Neuronal stem cell (in vitro differentiated cells): ENCODE measurements at regions not wholly inside any gene's neighbourhood (a gene's known extent, or its start where the extent isn't known, plus 50 kb on each side); places are given as distances from the start of the nearest gene placed in this dataset.
"Not testable (repeated sequence)": the region's sequence is repeated elsewhere in the genome, so short reads cannot be mapped to it uniquely, and the experiment has no call there.

ENCODE experiments used
- DNase-seq: peaks from one replicate; pipeline ENCODE4 v3.0.0-alpha.2; 2013; ENCODE audit warnings: low spot score
- H2AFZ ChIP-seq: one replicate; pipeline ENCODE4 v1.6.1; 2013; ENCODE audit warnings: mild to moderate bottlenecking, low read length, inconsistent platforms
- H2AK5ac ChIP-seq: 2 replicates; pipeline ENCODE4 v1.6.1; 2013; ENCODE audit warnings: low read depth, mild to moderate bottlenecking, inconsistent platforms, low read length, moderate library complexity, mixed read lengths
- H2BK120ac ChIP-seq: 2 replicates; pipeline ENCODE4 v1.6.1; 2013; ENCODE audit warnings: low read depth, mild to moderate bottlenecking, inconsistent platforms, low read length, moderate library complexity, mixed read lengths
- H2BK12ac ChIP-seq: one replicate; pipeline ENCODE4 v1.6.1; 2013; ENCODE audit warnings: low read length, inconsistent platforms
- H2BK15ac ChIP-seq: 2 replicates; pipeline ENCODE4 v1.6.1; 2013; ENCODE audit warnings: mild to moderate bottlenecking, low read length, inconsistent platforms, mixed read lengths
- H2BK5ac ChIP-seq: one replicate; pipeline ENCODE4 v1.6.1; 2013; ENCODE audit warnings: inconsistent platforms, mild to moderate bottlenecking, low read length, moderate library complexity
- H3K14ac ChIP-seq: one replicate; pipeline ENCODE4 v1.6.1; 2013; ENCODE audit warnings: low read length, inconsistent platforms
- H3K18ac ChIP-seq: 2 replicates; pipeline ENCODE4 v1.6.1; 2013; ENCODE audit warnings: low read length, inconsistent platforms
- H3K23ac ChIP-seq: 2 replicates; pipeline ENCODE4 v1.6.1; 2013; ENCODE audit warnings: low read depth, mild to moderate bottlenecking, mixed read lengths, low read length, inconsistent platforms; ENCODE audit not compliant: poor library complexity
- H3K27ac ChIP-seq: replicated peaks from 3 replicates; pipeline ENCODE4 v1.5.1; 2013; ENCODE audit warnings: low read length, inconsistent platforms
- H3K27me3 ChIP-seq, 3 experiments: 2 replicates each; pipeline ENCODE4 v1.6.1; 2013; ENCODE audit warnings: low read length in 3 of 3, mild to moderate bottlenecking in 2 of 3, inconsistent platforms in 1 of 3, low read depth in 1 of 3, mixed read lengths in 1 of 3, moderate library complexity in 1 of 3; ENCODE audit not compliant: control insufficient read depth in 3 of 3, insufficient read depth in 3 of 3
- H3K36me3 ChIP-seq, 2 donors: replicated peaks in 1 of 2; 2 replicates each; pipeline ENCODE4 v1.6.1; 2013; ENCODE audit warnings: low read length in 2 of 2; ENCODE audit not compliant: control insufficient read depth in 2 of 2, insufficient read depth in 2 of 2
- H3K4ac ChIP-seq: 2 replicates; pipeline ENCODE4 v1.6.1; 2013; ENCODE audit warnings: inconsistent platforms, mild to moderate bottlenecking, low read length, moderate library complexity
- H3K4me1 ChIP-seq, 2 donors: 1 replicate in 1 of 2; 2 replicates in 1 of 2; pipeline ENCODE4 v1.6.1; 2013; ENCODE audit warnings: low read length in 2 of 2, low read depth in 1 of 2; ENCODE audit not compliant: control insufficient read depth in 2 of 2, insufficient read depth in 1 of 2
- H3K4me2 ChIP-seq: one replicate; pipeline ENCODE4 v1.6.1; 2013; ENCODE audit warnings: mild to moderate bottlenecking, low read length, inconsistent platforms; ENCODE audit not compliant: insufficient read depth, poor library complexity, severe bottlenecking
- H3K4me3 ChIP-seq, 2 donors: 2 replicates each; pipeline ENCODE4 v1.5.1; 2013; ENCODE audit warnings: low read length in 2 of 2, mild to moderate bottlenecking in 2 of 2, inconsistent platforms in 1 of 2, moderate library complexity in 1 of 2
- H3K79me1 ChIP-seq: one replicate; pipeline ENCODE4 v1.6.1; 2013; ENCODE audit warnings: low read depth, mild to moderate bottlenecking, inconsistent platforms, low read length, moderate library complexity
- H3K9ac ChIP-seq: one replicate; pipeline ENCODE4 v1.6.1; 2013; ENCODE audit warnings: mild to moderate bottlenecking, low read depth, low read length, inconsistent platforms; ENCODE audit not compliant: poor library complexity
- H3K9me3 ChIP-seq, 2 donors: replicated peaks in 1 of 2; 2 replicates each; pipeline versions ENCODE3 to v1.6.1; 2013; ENCODE audit warnings: low read length in 2 of 2, mild to moderate bottlenecking in 2 of 2, inconsistent platforms in 1 of 2, low read depth in 1 of 2, mixed read lengths in 1 of 2, moderate library complexity in 1 of 2; ENCODE audit not compliant: control insufficient read depth in 2 of 2, insufficient read depth in 1 of 2
- H4K8ac ChIP-seq: one replicate; pipeline ENCODE4 v1.6.1; 2013; ENCODE audit warnings: low read depth, mild to moderate bottlenecking, inconsistent platforms, low read length, moderate library complexity
- H4K91ac ChIP-seq: one replicate; pipeline ENCODE4 v1.6.1; 2013; ENCODE audit warnings: low read length, low read depth, mild to moderate bottlenecking, inconsistent platforms; ENCODE audit not compliant: poor library complexity
- WGBS, 2 donors: extraction: QIAGEN DNeasy Blood & Tissue Kit; methylation state at CpG; one replicate each; pipeline ENCODE4 v1.1.7; 2013; ENCODE audit warnings: missing lambda C conversion rate in 2 of 2, mixed read lengths in 1 of 2; ENCODE audit not compliant: insufficient read length in 2 of 2, insufficient replicate concordance in 1 of 2; ENCODE audit errors: extremely low coverage in 2 of 2; 5-methylcytosine and 5-hydroxymethylcytosine counted together

DNA sequence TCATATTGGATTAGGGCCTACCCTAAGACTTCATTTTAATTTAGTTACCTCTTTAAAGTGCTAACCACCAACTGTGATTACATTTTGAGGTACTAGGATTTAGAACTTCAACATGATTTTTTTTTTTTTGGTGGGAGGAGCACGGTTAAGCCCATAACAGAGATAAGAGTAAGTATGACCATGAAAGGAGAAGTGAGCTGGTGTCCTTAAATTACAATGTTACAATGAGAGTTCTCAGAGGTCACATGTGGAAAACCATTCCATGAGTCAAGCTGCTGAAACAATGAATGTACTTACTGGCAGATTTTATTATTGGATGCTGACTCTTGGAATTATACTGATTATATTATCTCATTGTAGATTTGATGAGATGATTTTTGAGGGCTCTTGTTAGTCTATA lies 779.3 kb upstream of the CITED2 start:
- Histone ChIP-seq H3K27me3 (no peaks in the 10 kb centered on the region), H2BK15ac (no peak overlapping the region), H3K36me3 (no peaks in the 10 kb centered on the region), H3K9ac (no peak overlapping the region), H3K4me3 (no peak overlapping the region), H3K14ac (no peak overlapping the region), H2AK5ac (no peak overlapping the region), H3K23ac (no peak overlapping the region), H4K91ac (no peak overlapping the region), H3K79me1 (no peaks in the 10 kb centered on the region), H3K4ac (no peak overlapping the region), H3K18ac (no peak overlapping the region), H2BK120ac (no peak overlapping the region), H4K8ac (no peak overlapping the region), H2AFZ (no peak overlapping the region), H2BK5ac (no peak overlapping the region), H3K27ac (no peak overlapping the region), H3K9me3 (no peaks in the 10 kb centered on the region), H3K4me1 (no peaks in the 10 kb centered on the region), H2BK12ac (no peak overlapping the region), H3K4me2 (no peak overlapping the region)
- no CpG with 5 or more reads among the region's 1 CpG for WGBS, 2 donors
- no peak for DNase-seq

DNA sequence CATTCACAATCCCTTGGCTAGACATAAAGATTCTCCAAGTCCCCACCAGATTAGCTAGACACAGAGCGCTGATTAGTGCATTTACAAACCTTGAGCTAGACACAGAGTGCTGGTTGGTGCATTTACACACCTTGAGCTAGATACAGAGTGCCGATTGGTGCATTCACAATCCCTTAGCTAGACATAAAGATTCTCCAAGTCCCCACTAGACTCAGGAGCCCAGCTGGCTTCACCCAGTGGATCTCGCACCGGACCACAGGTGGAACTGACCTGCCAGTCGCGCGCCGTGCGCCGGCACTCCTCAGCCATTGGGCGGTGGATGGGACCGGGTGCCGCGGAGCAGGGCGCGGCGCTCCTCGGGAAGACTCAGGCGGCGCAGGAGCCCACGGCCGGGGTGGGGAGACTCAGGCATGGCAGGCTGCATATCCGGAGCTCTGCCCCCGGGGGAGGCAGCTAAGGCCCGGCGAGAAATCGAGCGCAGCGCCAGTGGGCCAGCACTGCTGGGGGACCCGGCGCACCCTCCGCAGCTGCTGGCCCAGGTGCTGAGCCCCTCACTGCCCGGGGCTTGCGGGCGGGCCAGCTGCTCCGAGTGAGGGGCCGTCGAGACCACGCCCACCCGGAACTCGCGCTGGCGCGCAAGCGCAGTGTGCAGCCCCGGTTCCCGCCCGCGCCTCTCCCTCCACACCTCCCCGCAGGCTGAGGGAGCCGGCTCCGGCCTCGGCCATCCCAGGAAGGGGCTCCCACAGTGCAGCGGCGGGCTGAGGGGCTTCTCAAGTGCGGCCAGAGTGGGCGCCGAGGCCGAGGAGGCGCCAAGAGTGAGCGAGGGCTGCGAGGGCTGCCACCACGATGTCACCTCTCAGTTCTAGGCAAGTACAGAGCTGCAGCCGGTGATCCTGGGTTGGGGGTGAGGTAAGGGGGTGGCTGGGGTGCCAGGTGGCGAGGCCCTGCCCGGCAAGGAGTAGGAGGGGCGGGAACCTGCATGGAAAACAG lies 773.7 kb upstream of the CITED2 start:
- not testable (repeated sequence) for H3K4me2 ChIP-seq, H2AK5ac ChIP-seq, H4K8ac ChIP-seq, H2AFZ ChIP-seq, H3K14ac ChIP-seq, H4K91ac ChIP-seq, DNase-seq, H3K4me1 ChIP-seq, H3K79me1 ChIP-seq, H3K36me3 ChIP-seq, H3K27me3 ChIP-seq, H3K9ac ChIP-seq, H3K23ac ChIP-seq, H2BK12ac ChIP-seq, H2BK15ac ChIP-seq, H2BK5ac ChIP-seq, H3K4me3 ChIP-seq, H3K4ac ChIP-seq, H3K27ac ChIP-seq, H3K9me3 ChIP-seq
- Histone ChIP-seq H3K18ac (peak overlapping the region; percentile 57), H2BK120ac (peak overlapping the region; percentile 61)
- no CpG with 5 or more reads among the region's 67 CpGs for WGBS, 2 donors

DNA sequence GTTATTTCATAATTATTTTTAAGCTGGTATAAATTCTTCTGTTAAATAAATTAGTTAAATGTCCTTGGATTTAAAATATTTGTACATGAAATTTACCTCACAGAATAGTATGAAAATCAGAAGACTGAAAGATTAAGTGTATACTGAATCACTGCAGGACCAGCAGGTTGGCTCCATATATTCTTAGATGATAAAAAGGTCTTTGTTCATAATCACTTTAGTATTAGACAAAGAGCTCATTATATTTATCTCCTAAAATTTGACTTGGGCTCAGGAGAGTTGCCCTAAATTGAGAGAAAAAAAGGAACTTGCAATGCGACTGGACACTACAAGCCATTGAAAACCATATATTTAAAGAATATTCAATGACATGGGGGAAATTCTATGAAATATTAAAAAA lies 766.4 kb upstream of the CITED2 start:
- no peaks in the 10 kb centered on the region for H3K27me3 ChIP-seq
- no peak overlapping the region for H3K27ac ChIP-seq
- H3K4me1 ChIP-seq, result peaks cover 2 to 12% of the 10 kb centered on the region in 2 donors
- H2BK5ac ChIP-seq, result no peak overlapping the region
- no peaks in the 10 kb centered on the region for H3K79me1 ChIP-seq
- H4K8ac ChIP-seq, result no peak overlapping the region
- no peak overlapping the region for H2BK12ac ChIP-seq
- H3K9ac ChIP-seq, result no peak overlapping the region
- peaks cover 0 to 4% of the 10 kb centered on the region in 2 donors for H3K9me3 ChIP-seq
- no peak overlapping the region for H2AFZ ChIP-seq
- no peak overlapping the region for H4K91ac ChIP-seq
- whole genome bisulfite sequencing, 2 donors, result no CpG with 5 or more reads among the region's 1 CpG
- DNase-seq, result no peak
- H3K18ac ChIP-seq, result no peak overlapping the region
- no peaks in the 10 kb centered on the region for H3K36me3 ChIP-seq
- no peak overlapping the region for H2BK120ac ChIP-seq
- H2AK5ac ChIP-seq, result no peak overlapping the region
- H3K14ac ChIP-seq, result no peak overlapping the region
- no peak overlapping the region for H3K23ac ChIP-seq
- no peak overlapping the region for H2BK15ac ChIP-seq
- H3K4ac ChIP-seq, result no peak overlapping the region
- H3K4me3 ChIP-seq, result no peak overlapping the region
- no peak overlapping the region for H3K4me2 ChIP-seq

GRCh38 chr6:140138311-140139010 lies 764.0 kb upstream of the CITED2 start:
- no peaks in the 10 kb centered on the region for H3K27me3 ChIP-seq
- no peak overlapping the region for H2AFZ ChIP-seq
- no peak overlapping the region for H2BK120ac ChIP-seq
- H3K18ac ChIP-seq, result no peak overlapping the region
- H2BK12ac ChIP-seq, result no peak overlapping the region
- H3K9ac ChIP-seq, result no peak overlapping the region
- peaks cover 0 to 11% of the 10 kb centered on the region in 2 donors for H3K9me3 ChIP-seq
- H3K4me1 ChIP-seq, result peaks cover 2 to 12% of the 10 kb centered on the region in 2 donors
- no peak overlapping the region for H3K14ac ChIP-seq
- H4K91ac ChIP-seq, result no peak overlapping the region
- H3K36me3 ChIP-seq, result no peaks in the 10 kb centered on the region
- no peaks in the 10 kb centered on the region for H3K79me1 ChIP-seq
- no peak overlapping the region for H4K8ac ChIP-seq
- no peak overlapping the region for H3K4me3 ChIP-seq
- H2BK15ac ChIP-seq, result no peak overlapping the region
- H3K4me2 ChIP-seq, result no peak overlapping the region
- no CpG with 5 or more reads among the region's 5 CpGs for WGBS, 2 donors
- no peak overlapping the region for H2BK5ac ChIP-seq
- no peak overlapping the region for H2AK5ac ChIP-seq
- no peak overlapping the region for H3K4ac ChIP-seq
- DNase-seq, result peak; percentile 6
- no peak overlapping the region for H3K23ac ChIP-seq
- H3K27ac ChIP-seq, result no peak overlapping the region
